ENCODE measurements at regions not wholly inside any gene's neighbourhood (a gene's known extent, or its start where the extent isn't known, plus 50 kb on each side); places are given as distances from the start of the nearest gene placed in this dataset.

DNA sequence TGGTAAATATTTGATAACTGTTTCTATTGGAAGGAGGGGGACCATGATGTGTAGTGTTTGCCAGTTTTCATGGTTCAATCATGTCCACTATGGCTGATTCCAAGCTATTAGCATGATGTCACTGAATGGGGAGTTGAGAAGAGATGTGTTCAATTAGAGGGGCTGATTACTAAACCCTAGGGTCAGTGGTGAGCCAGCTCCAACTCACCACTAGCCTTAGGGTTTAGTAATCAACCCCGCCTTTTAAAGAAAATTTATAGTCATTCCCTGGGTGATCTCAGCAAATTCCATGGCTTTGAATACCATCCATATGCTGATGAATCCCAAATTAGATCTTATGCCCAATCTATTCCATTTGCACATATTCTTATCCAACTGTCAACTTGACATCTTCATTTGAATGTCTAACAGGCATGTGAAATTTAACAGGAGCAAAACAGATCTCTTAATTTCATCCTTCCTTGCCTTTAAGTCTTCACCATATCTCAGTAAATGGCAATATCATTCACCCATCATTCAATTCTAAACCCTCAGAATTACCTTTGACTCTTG, 98.8 kb downstream of the GCNT1 start:
- Histone ChIP-seq H3K9me3 (ENCODE audit: control insufficient read depth, insufficient read depth, low read length) (no peaks in the 10 kb centered on the region), H2AK9ac (replicated peaks; ENCODE audit: low read depth, low read length, poor library complexity) (no peak overlapping the region), H3K4ac (ENCODE audit: low read depth, low read length) (no peak overlapping the region), H3K56ac (ENCODE audit: extremely low read depth, insufficient read depth, low read length) (no peak overlapping the region), H2BK120ac (ENCODE audit: low read depth, low read length) (no peak overlapping the region), H2AK5ac (ENCODE audit: low read depth, low read length) (no peak overlapping the region), H3K79me1 (ENCODE audit: low read depth in 1 of 2, low read length in 2 of 2) (no peaks in the 10 kb centered on the region), H3K36me3 (ENCODE audit: control insufficient read depth, insufficient read depth, low read length) (no peaks in the 10 kb centered on the region), H3K23ac (ENCODE audit: low read depth, low read length) (no peak overlapping the region), H2BK20ac (ENCODE audit: low read depth, low read length) (no peak overlapping the region), H3K4me1 (ENCODE audit: control insufficient read depth, insufficient read depth, low read length) (peaks cover 3% of the 10 kb centered on the region; the same call in 1 of the 2 replicates), H3K27me3 (ENCODE audit: control insufficient read depth, insufficient read depth, low read length) (no peaks in the 10 kb centered on the region; the same call in 1 of the 2 replicates), H4K20me1 (ENCODE audit: insufficient read depth, low read length) (no peaks in the 10 kb centered on the region), H3K14ac (replicated peaks; ENCODE audit: low read depth, low read length) (no peak overlapping the region), H3K9me1 (ENCODE audit: insufficient read depth, low read length) (no peaks in the 10 kb centered on the region), H4K5ac (ENCODE audit: low read depth, low read length) (no peak overlapping the region), H4K91ac (ENCODE audit: insufficient read depth, low read depth, low read length) (no peak overlapping the region), H2BK5ac (ENCODE audit: low read depth, low read length, poor library complexity, severe bottlenecking) (no peak overlapping the region), H3K18ac (ENCODE audit: low read depth, low read length) (no peak overlapping the region), H3K9ac (ENCODE audit: low read depth, low read length) (no peak overlapping the region), H2AFZ (replicated peaks; ENCODE audit: low read length, poor library complexity) (no peak overlapping the region), H2BK15ac (ENCODE audit: low read depth, low read length) (no peak overlapping the region), H3K4me2 (ENCODE audit: low read depth, low read length) (no peak overlapping the region), H3K4me3 (ENCODE audit: insufficient read depth, low read depth, low read length) (no peak overlapping the region), H3K27ac (ENCODE audit: insufficient read depth, low read length) (no peak overlapping the region), H4K8ac (ENCODE audit: low read depth in 2 of 2, low read length in 2 of 2) (no peak overlapping the region)
- WGBS, 2 experiments (ENCODE audit: extremely low coverage in 2 of 2, insufficient read length in 1 of 2) = no CpG with 5 or more reads among the region's 1 CpG
- DNase-seq = peak; percentile 47
- in situ Hi-C loops (cut with MboI; ENCODE audit: low sequenced_read_pairs) (no loop called here), intact Hi-C loops (cut with micrococcal nuclease) (no loop called here), dilution Hi-C loops (cut with HindIII; ENCODE audit: low sequenced_read_pairs, unreplicated experiment) (no loop called here)
- no TSS peak for BruUV-seq (replicated peaks)
- CTCF ChIA-PET = no interaction called here
- TF ChIP-seq RFX5 (IDR thresholded peaks at IDR 0.05; ENCODE audit: low read depth, low read length) (no peak), FOS (IDR thresholded peaks at IDR 0.05; ENCODE audit: low read depth, low read length) (no peak), SMC3 (IDR thresholded peaks at IDR 0.05; ENCODE audit: low read depth, low read length) (no peak), CEBPB (IDR thresholded peaks at IDR 0.05; ENCODE audit: low read depth, low read length) (no peak)
- POLR2A ChIA-PET (ENCODE audit: unreplicated experiment) = no interaction called here
- ATAC-seq (ENCODE audit: low read depth) = no peak
